Adrenal gland (tissue), 9 donors: ENCODE measurements at regions not wholly inside any gene's neighbourhood (a gene's known extent, or its start where the extent isn't known, plus 50 kb on each side); places are given as distances from the start of the nearest gene placed in this dataset.
"Not testable (repeated sequence)": the region's sequence is repeated elsewhere in the genome, so short reads cannot be mapped to it uniquely, and the experiment has no call there.

Experiments used
- DNase-seq, 7 donors: peaks; one replicate each; pipeline ENCODE4 v3.0.0-alpha.2; 2019 to 2020
- H3K27ac ChIP-seq, 5 donors: fragments of 200-600 bp; sonication (generic) in 4 of 5; 1 replicate in 3 of 5; 2 replicates in 2 of 5; pipeline versions ENCODE4 v1.5.1 to v1.8.0; 2016 to 2020; ENCODE audit warnings: mild to moderate bottlenecking in 1 of 5
- H3K27me3 ChIP-seq: fragments of 200-600 bp; 2 replicates; pipeline ENCODE4 v1.8.0; 2021
- H3K36me3 ChIP-seq, 2 donors: fragments of 200-600 bp; replicated peaks in 1 of 2; 1 replicate in 1 of 2; 2 replicates in 1 of 2; pipeline versions ENCODE4 v1.5.1 to v1.8.0; 2018 to 2022
- H3K4me1 ChIP-seq, 2 donors: fragments of 200-600 bp; replicated peaks in 1 of 2; 1 replicate in 1 of 2; 2 replicates in 1 of 2; pipeline versions ENCODE4 v1.5.1 to v1.8.0; 2018 to 2021
- H3K4me3 ChIP-seq, 4 donors: fragments of 200-600 bp; sonication (generic) in 3 of 4; one replicate each; pipeline ENCODE4 v1.5.1; 2016 to 2018
- H3K9me3 ChIP-seq, 3 donors: fragments of 200-600 bp; sonication (generic) in 1 of 3; replicated peaks in 1 of 3; 1 replicate in 2 of 3; 2 replicates in 1 of 3; pipeline versions ENCODE4 v1.5.1 to v1.8.0; 2016 to 2021
- CTCF ChIP-seq, 6 experiments: fragments of 450-650 bp in 4 of 6; fragments of 200-600 bp in 2 of 6; sonication (generic) in 1 of 6; IDR thresholded peaks; 1 replicate in 5 of 6; 2 replicates in 1 of 6; pipeline versions ENCODE4 v1.5.1 to v1.8.0; 2016 to 2021; ENCODE audit warnings: antibody characterized with exemption in 6 of 6, mild to moderate bottlenecking in 2 of 6, moderate library complexity in 1 of 6
- POLR2A ChIP-seq, 2 donors: fragments of 450-650 bp; IDR thresholded peaks; one replicate each; pipeline ENCODE4 v1.6.1; 2017; ENCODE audit warnings: antibody characterized with exemption in 2 of 2, mild to moderate bottlenecking in 2 of 2, moderate library complexity in 1 of 2
- WGBS, 4 donors: extraction: QIAGEN DNeasy Blood & Tissue Kit in 2 of 4; methylation state at CpG; one replicate each; pipeline versions ENCODE4 v1.1.5 to v1.1.7; 2013 to 2017; 5-methylcytosine and 5-hydroxymethylcytosine counted together
- intact Hi-C, 2 donors: fragments of 100-400 bp; cut with DNase I; formaldehyde crosslinking; loops; one replicate each; pipeline versions ENCODE4 v1.14.1 to v1.15.0; 2022 to 2023
- donor health status: healthy with polysubstance abuse.
- donor health status: Bipolar disorder and iron deficiency.
- donor health status: DM: yes; HTN: yes; CAD: no.
- donor health status: DM: no; HTN: no; CAD: no.
- donor health status: DM: no; HTN: no; CAD: no.

GRCh38 chr11:36736103-36736502 lies 138.1 kb upstream of the RAG2 start:
- H3K9me3 ChIP-seq = no peaks in the 10 kb centered on the region
- no peaks in the 10 kb centered on the region for H3K27me3 ChIP-seq
- no peaks in the 10 kb centered on the region for H3K4me1 ChIP-seq
- H3K27ac ChIP-seq = no peak overlapping the region
- TF ChIP-seq POLR2A (IDR thresholded peaks at IDR 0.05) (no peak), CTCF (IDR thresholded peaks at IDR 0.05) (no peak)
- no peaks in the 10 kb centered on the region for H3K36me3 ChIP-seq
- H3K4me3 ChIP-seq = no peak overlapping the region
- intact Hi-C loops = no loop called here
- no peak for DNase-seq
- 73 to 76% (median 75%) methylated on average over 3 of the region's 3 CpGs for WGBS, 4 donors

- intact Hi-C loops, H3K27ac ChIP-seq, H3K36me3 ChIP-seq, H3K27me3 ChIP-seq, H3K4me3 ChIP-seq, H3K9me3 ChIP-seq, H3K4me1 ChIP-seq, DNase-seq: not testable (repeated sequence)
- WGBS, 4 donors = 80 to 93% (median 86%) methylated on average over 3 to 10 of the region's 10 CpGs
Measured at GRCh38 chr11:36733721-36734120, 135.7 kb upstream of the RAG2 start.

- Histone ChIP-seq H3K27me3 (no peaks in the 10 kb centered on the region), H3K36me3 (no peaks in the 10 kb centered on the region), H3K4me1 (no peaks in the 10 kb centered on the region), H3K27ac (no peak overlapping the region), H3K4me3 (no peak overlapping the region), H3K9me3 (no peaks in the 10 kb centered on the region)
- no peak for TF ChIP-seq CTCF (IDR thresholded peaks at IDR 0.05)
- TF ChIP-seq POLR2A (IDR thresholded peaks at IDR 0.05) = no peak
- 83 to 100% (median 95%) methylated on average over 1 to 2 of the region's 2 CpGs for WGBS, 4 donors
- intact Hi-C loops = no loop called here
- DNase-seq = no peak
Measured at GRCh38 chr11:36730761-36731160, 132.7 kb upstream of the RAG2 start.

GRCh38 chr11:36729825-36730224 lies 131.8 kb upstream of the RAG2 start:
- no peak for TF ChIP-seq CTCF (IDR thresholded peaks at IDR 0.05)
- TF ChIP-seq POLR2A (IDR thresholded peaks at IDR 0.05) = no peak
- no peaks in the 10 kb centered on the region for H3K27me3 ChIP-seq
- 75 to 89% (median 87%) methylated on average over 3 of the region's 3 CpGs for WGBS, 4 donors
- DNase-seq = no peak
- no peak overlapping the region for H3K27ac ChIP-seq
- H3K36me3 ChIP-seq = no peaks in the 10 kb centered on the region
- no peaks in the 10 kb centered on the region for H3K9me3 ChIP-seq
- H3K4me3 ChIP-seq = no peak overlapping the region
- intact Hi-C loops = no loop called here
- no peaks in the 10 kb centered on the region for H3K4me1 ChIP-seq

- no peak for DNase-seq
- Histone ChIP-seq H3K27ac (no peak overlapping the region), H3K4me3 (no peak overlapping the region), H3K36me3 (no peaks in the 10 kb centered on the region), H3K4me1 (peaks cover 0 to 4% of the 10 kb centered on the region in 2 donors), H3K27me3 (no peaks in the 10 kb centered on the region), H3K9me3 (no peaks in the 10 kb centered on the region)
- no peak for TF ChIP-seq POLR2A (IDR thresholded peaks at IDR 0.05)
- TF ChIP-seq CTCF (IDR thresholded peaks at IDR 0.05) = no peak
- WGBS, 4 donors = 75 to 85% (median 79%) methylated on average over 2 of the region's 2 CpGs
- intact Hi-C loops = no loop called here
Measured at GRCh38 chr11:36726420-36726819, 128.4 kb upstream of the RAG2 start.
